ENCODE measurements at regions not wholly inside any gene's neighbourhood (a gene's known extent, or its start where the extent isn't known, plus 50 kb on each side); places are given as distances from the start of the nearest gene placed in this dataset.

- Histone ChIP-seq H3K36me3 (ENCODE audit: control insufficient read depth in 1 of 2, insufficient read depth in 2 of 2, low read length in 2 of 2) (no peaks in the 10 kb centered on the region), H3K4me1 (ENCODE audit: control insufficient read depth in 1 of 2, insufficient read depth in 2 of 2, low read length in 2 of 2) (peaks cover 0 to 3% of the 10 kb centered on the region in 2 experiments; a peak in 2 of 4 replicates), H3K27me3 (ENCODE audit: insufficient read depth, low read length) (peaks cover 16% of the 10 kb centered on the region), H3K27ac (ENCODE audit: low read depth, low read length) (no peak overlapping the region), H3K9me2 (ENCODE audit: insufficient read depth) (no peaks in the 10 kb centered on the region), H3K4me3 (replicated peaks in 1 of 2; ENCODE audit: low read depth in 1 of 2, low read length in 2 of 2) (no peak overlapping the region), H3K9ac (ENCODE audit: low read length) (no peak overlapping the region), H2AFZ (ENCODE audit: low read depth, low read length, poor library complexity, severe bottlenecking) (no peak overlapping the region), H3K4me2 (ENCODE audit: low read length) (0 out of 2 replicates have a peak overlapping the region, but pooled peaks have one; percentile 30), H3K9me3 (ENCODE audit: control insufficient read depth in 1 of 2, insufficient read depth in 1 of 2, low read depth in 1 of 2, low read length in 2 of 2) (no peaks in the 10 kb centered on the region), H3K79me2 (ENCODE audit: insufficient read depth, low read length) (no peaks in the 10 kb centered on the region), H4K20me1 (ENCODE audit: insufficient read depth) (no peaks in the 10 kb centered on the region)
- TF ChIP-seq POLR2A (IDR thresholded peaks at IDR 0.05; ENCODE audit: borderline replicate concordance, extremely low read depth, insufficient read depth, insufficient read length), result no peak
- TF ChIP-seq REST (IDR thresholded peaks at IDR 0.05; ENCODE audit: low read depth), result no peak
- TF ChIP-seq ZBTB33 (IDR thresholded peaks at IDR 0.05; ENCODE audit: extremely low read depth, insufficient replicate concordance, low read length), result no peak
- TF ChIP-seq SRF (IDR thresholded peaks at IDR 0.05; ENCODE audit: low read depth), result no peak
- TF ChIP-seq POLR2AphosphoS5 (IDR thresholded peaks at IDR 0.05; ENCODE audit: low read depth, low read length), result no peak
- TF ChIP-seq MAX (IDR thresholded peaks at IDR 0.05), result no peak
- no peak for TF ChIP-seq YY1 (IDR thresholded peaks at IDR 0.05; ENCODE audit: extremely low read depth, insufficient replicate concordance, low read depth, low read length)
- no peak for TF ChIP-seq CTCF (IDR thresholded peaks at IDR 0.05 in 2 of 3, conservative IDR thresholded peaks at IDR 0.05 in 1 of 3; ENCODE audit: borderline replicate concordance in 1 of 3, insufficient read depth in 1 of 3, low read depth in 2 of 3, low read length in 2 of 3)
- TF ChIP-seq EZH2phosphoT487 (IDR thresholded peaks at IDR 0.05; ENCODE audit: borderline replicate concordance), result no peak
- TF ChIP-seq RAD21 (IDR thresholded peaks at IDR 0.05; ENCODE audit: low read depth), result no peak
- TF ChIP-seq EZH2 (IDR thresholded peaks at IDR 0.05), result no peak
- TF ChIP-seq FOSL1 (IDR thresholded peaks at IDR 0.05; ENCODE audit: low read depth), result no peak
- TF ChIP-seq ZNF274 (IDR thresholded peaks at IDR 0.05; ENCODE audit: low read depth, low read length), result no peak
- intact Hi-C loops (cut with micrococcal nuclease), result no loop called here
- no TSS peak for BruUV-seq (replicated peaks)
- DNase-seq (ENCODE audit: low read depth, low spot score), result no peak
- ChIA-PET POLR2A (no interaction called here), RAD21 (ENCODE audit: low non-redundant PET in 1 of 2, low total read pairs in 2 of 2, uncharacterized antibody in 2 of 2, unreplicated experiment in 2 of 2) (no interaction called here), CTCF (no interaction called here)
- no peak; the same call in 1 of the 2 replicates for ATAC-seq
Observed at GRCh38 chr22:48926643-48927042, 901.0 kb downstream of the BRD1 start.
